ENCODE measurements at regions not wholly inside any gene's neighbourhood (a gene's known extent, or its start where the extent isn't known, plus 50 kb on each side); places are given as distances from the start of the nearest gene placed in this dataset.

DNA sequence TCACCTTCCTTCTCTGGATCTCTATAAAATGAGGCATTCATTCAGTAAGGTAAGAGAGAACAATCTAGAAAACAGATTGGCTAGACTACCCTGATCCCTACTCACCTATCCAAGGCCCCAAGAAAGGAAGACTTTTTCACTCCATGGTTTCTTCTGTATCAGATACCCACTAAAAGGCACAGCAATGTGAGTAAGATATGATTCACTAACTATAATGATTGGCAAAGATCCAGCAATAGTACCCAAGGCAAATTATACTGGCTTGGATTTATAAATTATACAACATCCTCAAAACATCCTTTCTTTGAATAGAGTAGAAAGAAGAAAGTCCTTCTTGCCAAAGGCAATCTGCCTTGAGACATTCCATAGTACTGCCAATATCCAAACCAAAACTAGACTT is 1432.0 kb upstream of the GOT2 start:
- intact Hi-C loops (cut with DNase I; ENCODE audit: low total_unique reads), result no loop called here
- DNase-seq, result no peak
- Histone ChIP-seq H3K9me3 (no peaks in the 10 kb centered on the region), H3K36me3 (no peaks in the 10 kb centered on the region), H3K4me1 (no peaks in the 10 kb centered on the region), H3K27ac (no peak overlapping the region), H3K4me3 (no peak overlapping the region), H3K27me3 (no peaks in the 10 kb centered on the region)
- no peak for TF ChIP-seq CTCF (IDR thresholded peaks at IDR 0.05)
- no peak for TF ChIP-seq POLR2A (IDR thresholded peaks at IDR 0.05)
- TF ChIP-seq EP300 (IDR thresholded peaks at IDR 0.05), result no peak
- no peak for TF ChIP-seq POLR2AphosphoS5 (IDR thresholded peaks at IDR 0.05)

- WGBS, 5 donors, result 75 to 84% (median 80%) methylated on average over 3 of the region's 3 CpGs
- no peak overlapping the region for H3K4me3 ChIP-seq
- no peak overlapping the region for H3K27ac ChIP-seq
- no peaks in the 10 kb centered on the region for H3K36me3 ChIP-seq
- no peaks in the 10 kb centered on the region for H3K4me1 ChIP-seq
- TF ChIP-seq CTCF (IDR thresholded peaks at IDR 0.05) (no peak), EP300 (IDR thresholded peaks at IDR 0.05) (no peak), POLR2AphosphoS5 (IDR thresholded peaks at IDR 0.05) (no peak), POLR2A (IDR thresholded peaks at IDR 0.05) (no peak)
- H3K9me3 ChIP-seq, result peaks cover 0 to 7% (median 3%) of the 10 kb centered on the region in 4 donors
- intact Hi-C loops (cut with DNase I; ENCODE audit: low total_unique reads), result no loop called here
- H3K27me3 ChIP-seq, result no peaks in the 10 kb centered on the region
- no peak for DNase-seq
Observed at GRCh38 chr16:60151987-60152386, 1417.9 kb upstream of the GOT2 start.

- TF ChIP-seq POLR2AphosphoS5 (IDR thresholded peaks at IDR 0.05), result no peak
- no peak for TF ChIP-seq EP300 (IDR thresholded peaks at IDR 0.05)
- no peak for TF ChIP-seq POLR2A (IDR thresholded peaks at IDR 0.05)
- no peak for TF ChIP-seq CTCF (IDR thresholded peaks at IDR 0.05)
- Histone ChIP-seq H3K27me3 (no peaks in the 10 kb centered on the region), H3K9me3 (peaks cover 0 to 7% (median 3%) of the 10 kb centered on the region in 4 donors), H3K4me1 (no peaks in the 10 kb centered on the region), H3K36me3 (no peaks in the 10 kb centered on the region), H3K27ac (no peak overlapping the region), H3K4me3 (no peak overlapping the region)
- DNase-seq, result no peak
- intact Hi-C loops (cut with DNase I; ENCODE audit: low total_unique reads), result no loop called here
- WGBS, 5 donors, result 76 to 86% (median 81%) methylated on average over 3 of the region's 3 CpGs
Observed at GRCh38 chr16:60150907-60151306, 1416.8 kb upstream of the GOT2 start.

DNA sequence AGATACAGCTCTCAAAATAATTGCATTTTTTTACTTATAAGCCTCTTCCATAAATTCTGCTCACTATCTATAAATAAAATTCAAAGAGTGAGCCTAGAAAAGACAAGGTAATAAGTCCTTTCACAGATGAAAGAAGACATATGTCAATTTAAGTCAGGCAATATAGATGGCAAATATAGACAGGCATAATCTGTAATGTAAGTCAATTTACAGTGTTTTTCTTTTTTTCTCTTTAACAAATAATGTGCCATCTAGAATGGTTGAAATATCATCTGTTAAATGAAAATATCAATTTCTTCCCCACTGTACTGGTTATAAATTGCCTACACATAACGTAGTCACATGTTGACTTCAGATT is 1409.2 kb upstream of the GOT2 start:
- Histone ChIP-seq H3K27ac (no peak overlapping the region), H3K27me3 (no peaks in the 10 kb centered on the region), H3K4me1 (no peaks in the 10 kb centered on the region), H3K9me3 (peaks cover 0 to 28% (median 14%) of the 10 kb centered on the region in 4 donors), H3K36me3 (no peaks in the 10 kb centered on the region), H3K4me3 (no peak overlapping the region)
- 74 to 89% (median 81%) methylated on average over 1 of the region's 1 CpG for WGBS, 5 donors
- no peak for DNase-seq
- TF ChIP-seq POLR2AphosphoS5 (IDR thresholded peaks at IDR 0.05) (no peak), EP300 (IDR thresholded peaks at IDR 0.05) (no peak), POLR2A (IDR thresholded peaks at IDR 0.05) (no peak), CTCF (IDR thresholded peaks at IDR 0.05) (no peak)
- intact Hi-C loops (cut with DNase I; ENCODE audit: low total_unique reads), result no loop called here

All from stomach (tissue), 8 donors.